ENCODE measurements at regions not wholly inside any gene's neighbourhood (a gene's known extent, or its start where the extent isn't known, plus 50 kb on each side); places are given as distances from the start of the nearest gene placed in this dataset.

GRCh38 chr3:1808590-1808989, 290.1 kb upstream of the CNTN4 start:
- TF ChIP-seq, protein P1, sequence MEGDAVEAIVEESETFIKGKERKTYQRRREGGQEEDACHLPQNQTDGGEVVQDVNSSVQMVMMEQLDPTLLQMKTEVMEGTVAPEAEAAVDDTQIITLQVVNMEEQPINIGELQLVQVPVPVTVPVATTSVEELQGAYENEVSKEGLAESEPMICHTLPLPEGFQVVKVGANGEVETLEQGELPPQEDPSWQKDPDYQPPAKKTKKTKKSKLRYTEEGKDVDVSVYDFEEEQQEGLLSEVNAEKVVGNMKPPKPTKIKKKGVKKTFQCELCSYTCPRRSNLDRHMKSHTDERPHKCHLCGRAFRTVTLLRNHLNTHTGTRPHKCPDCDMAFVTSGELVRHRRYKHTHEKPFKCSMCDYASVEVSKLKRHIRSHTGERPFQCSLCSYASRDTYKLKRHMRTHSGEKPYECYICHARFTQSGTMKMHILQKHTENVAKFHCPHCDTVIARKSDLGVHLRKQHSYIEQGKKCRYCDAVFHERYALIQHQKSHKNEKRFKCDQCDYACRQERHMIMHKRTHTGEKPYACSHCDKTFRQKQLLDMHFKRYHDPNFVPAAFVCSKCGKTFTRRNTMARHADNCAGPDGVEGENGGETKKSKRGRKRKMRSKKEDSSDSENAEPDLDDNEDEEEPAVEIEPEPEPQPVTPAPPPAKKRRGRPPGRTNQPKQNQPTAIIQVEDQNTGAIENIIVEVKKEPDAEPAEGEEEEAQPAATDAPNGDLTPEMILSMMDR (IDR thresholded peaks at IDR 0.05), result no peak
- no peak for TF ChIP-seq POLR2A (IDR thresholded peaks at IDR 0.05)

Measured in right lobe of liver (tissue), 4 donors.